ENCODE measurements at regions not wholly inside any gene's neighbourhood (a gene's known extent, or its start where the extent isn't known, plus 50 kb on each side); places are given as distances from the start of the nearest gene placed in this dataset.

GRCh38 chr16:86664522-86665318 lies 86.4 kb downstream of the FOXL1 start:
- ChIA-PET CTCF (interaction anchor here (0.6 to 2.5 kb wide), 14 partner anchors 9 to 1967 kb away, joined by 3 to 9 read pairs (median 3); no protein-coding TSS in a partner anchor), SMC1A (ENCODE audit: uncharacterized antibody, unreplicated experiment) (interaction anchor here (0.6 to 2.6 kb wide), 26 partner anchors 9 to 209 kb away, joined by 3 to 10 read pairs (median 4); no protein-coding TSS in a partner anchor), POLR2A (interaction anchor here (0.6 to 1.4 kb wide), 3 partner anchors 8 to 104 kb away, joined by 3 to 4 read pairs (median 3); no protein-coding TSS in a partner anchor), RAD21 (ENCODE audit: unreplicated experiment) (interaction anchor here (0.6 to 2.6 kb wide), 17 partner anchors 27 to 396 kb away, joined by 3 to 13 read pairs (median 4); no protein-coding TSS in a partner anchor)
- Histone ChIP-seq H3K27ac (ENCODE audit: control insufficient read depth, insufficient read depth) (0 out of 2 replicates have a peak overlapping the region, but pooled peaks have one; percentile 10), H2AFZ (ENCODE audit: control insufficient read depth, low read depth, low read length) (no peak overlapping the region), H3K27me3 (replicated peaks in 1 of 2; ENCODE audit: control insufficient read depth in 2 of 2, insufficient read depth in 2 of 2, low read length in 1 of 2) (no peaks in the 10 kb centered on the region), H3K4me3 (no peak overlapping the region), H3K9me3 (replicated peaks; ENCODE audit: control insufficient read depth, insufficient read depth, low read length) (no peaks in the 10 kb centered on the region; the same call in 2 of the 3 replicates), H3K4me2 (ENCODE audit: control insufficient read depth, insufficient read depth) (no peak overlapping the region), H4K20me1 (ENCODE audit: control insufficient read depth, insufficient read depth) (no peaks in the 10 kb centered on the region), H3K9ac (ENCODE audit: control insufficient read depth, insufficient read depth, low read length) (no peak overlapping the region), H3K4me1 (ENCODE audit: control insufficient read depth, insufficient read depth, low read length) (peaks cover 4% of the 10 kb centered on the region; the same call in 1 of the 2 replicates), H3K36me3 (ENCODE audit: control insufficient read depth in 2 of 2, insufficient read depth in 2 of 2, low read length in 1 of 2) (no peaks in the 10 kb centered on the region), H3K79me2 (ENCODE audit: control insufficient read depth, insufficient read depth, low read length) (no peaks in the 10 kb centered on the region)
- intact Hi-C loops (cut with micrococcal nuclease; ENCODE audit: unreplicated experiment) = no loop called here
- DNase-seq (ENCODE audit: low read depth, low spot score) (peak; percentile 71), FAIRE-seq (no peak), ATAC-seq (peak; percentile 89)
- in situ Hi-C loops (cut with MboI) = no loop called here
- WGBS (ENCODE audit: insufficient coverage, insufficient replicate concordance, low lambda C conversion rate, missing lambda C conversion rate) = 9% methylated on average over 11 of the region's 11 CpGs
- BruUV-seq (replicated peaks) = no TSS peak
- TF ChIP-seq SIX5 (IDR thresholded peaks at IDR 0.05; ENCODE audit: low read depth, low read length, severe bottlenecking) = no peak
- no peak for TF ChIP-seq ATF3 (IDR thresholded peaks at IDR 0.05; ENCODE audit: borderline replicate concordance, extremely low read depth, low read depth, low read length)
- TF ChIP-seq HDAC6 (IDR thresholded peaks at IDR 0.05; ENCODE audit: unreplicated experiment) = no peak
- TF ChIP-seq EGR1 (IDR thresholded peaks at IDR 0.05; ENCODE audit: borderline replicate concordance in 1 of 2, low read depth in 2 of 2, low read length in 2 of 2) = no peak
- TF ChIP-seq STAT3 (IDR thresholded peaks at IDR 0.05; ENCODE audit: low read depth, low read length) = no peak
- no peak for TF ChIP-seq BCL11A (IDR thresholded peaks at IDR 0.05; ENCODE audit: low read depth, low read length)
- no peak for TF ChIP-seq POLR2AphosphoS5 (IDR thresholded peaks at IDR 0.05; ENCODE audit: low read length)
- peak; percentile 17; the same call in 1 of the 2 replicates for TF ChIP-seq JUNB (IDR thresholded peaks at IDR 0.05)
- TF ChIP-seq ZNF274 (IDR thresholded peaks at IDR 0.05; ENCODE audit: insufficient read depth, insufficient read length) = no peak
- no peak for TF ChIP-seq TAF1 (IDR thresholded peaks at IDR 0.05; ENCODE audit: borderline replicate concordance, low read depth, low read length)
- no peak for TF ChIP-seq JUND (IDR thresholded peaks at IDR 0.05; ENCODE audit: low read depth, low read length)
- no peak for TF ChIP-seq SMAD1 (IDR thresholded peaks at IDR 0.05; ENCODE audit: low read depth, partially characterized antibody)
- no peak for TF ChIP-seq SIN3A (IDR thresholded peaks at IDR 0.05; ENCODE audit: low read depth, low read length)
- no peak for TF ChIP-seq HSF1 (IDR thresholded peaks at IDR 0.05; ENCODE audit: low read depth, low read length)
- TF ChIP-seq NRF1 (conservative IDR thresholded peaks at IDR 0.05; ENCODE audit: low read depth, low read length) = no peak
- peak in 1 of 2 experiments; percentile 63; a peak in 2 of 4 replicates for TF ChIP-seq ETV6 (conservative IDR thresholded peaks at IDR 0.05 in 1 of 2, IDR thresholded peaks at IDR 0.05 in 1 of 2; ENCODE audit: borderline replicate concordance in 1 of 2, low read depth in 1 of 2)
- TF ChIP-seq TBL1XR1 (IDR thresholded peaks at IDR 0.05; ENCODE audit: low read depth, low read length) = no peak
- no peak for TF ChIP-seq RFX5 (IDR thresholded peaks at IDR 0.05; ENCODE audit: low read depth, low read length)
- TF ChIP-seq MYB (IDR thresholded peaks at IDR 0.05; ENCODE audit: borderline replicate concordance, low read depth, low read length) = no peak
- TF ChIP-seq NFYA (IDR thresholded peaks at IDR 0.05; ENCODE audit: borderline replicate concordance, low read depth, low read length) = no peak
